ENCODE measurements at regions not wholly inside any gene's neighbourhood (a gene's known extent, or its start where the extent isn't known, plus 50 kb on each side); places are given as distances from the start of the nearest gene placed in this dataset.

DNA sequence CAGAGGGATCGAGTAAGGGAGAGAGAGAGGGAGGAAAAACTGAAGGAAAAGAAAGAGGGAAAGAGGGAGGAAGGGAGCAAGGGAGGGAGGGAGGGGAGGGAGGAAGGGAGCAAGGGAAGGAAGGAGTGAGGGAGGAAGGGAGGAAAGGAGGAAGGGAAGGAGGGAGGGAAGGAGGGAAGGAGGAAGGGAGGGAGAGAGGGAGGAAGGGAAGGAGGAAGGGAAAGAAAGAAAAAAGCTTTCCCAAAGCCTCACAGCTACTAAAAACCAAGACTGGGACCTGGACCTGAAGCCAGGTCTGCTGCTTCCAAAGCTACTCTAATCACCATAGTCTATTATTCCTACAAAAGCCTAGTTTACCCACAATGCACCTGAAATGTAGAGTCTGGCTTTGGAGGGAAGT is 259.8 kb upstream of the WWC1 start:
- no peak for DNase-seq
- no peaks in the 10 kb centered on the region for H3K36me3 ChIP-seq (ENCODE audit: control insufficient read depth, insufficient read depth, low read length)
- peaks cover 2% of the 10 kb centered on the region for H3K27me3 ChIP-seq (ENCODE audit: control insufficient read depth, insufficient read depth, low read length)
- H3K4me3 ChIP-seq (ENCODE audit: low read length) = no peak overlapping the region
- H3K9me3 ChIP-seq (ENCODE audit: control insufficient read depth, low read depth, low read length) = no peaks in the 10 kb centered on the region
- no peaks in the 10 kb centered on the region for H3K4me1 ChIP-seq (ENCODE audit: control insufficient read depth, insufficient read depth, low read length)
- 71% methylated on average over 1 of the region's 1 CpG for WGBS (ENCODE audit: insufficient coverage, low lambda C conversion rate)
- H3K27ac ChIP-seq (ENCODE audit: low read length) = no peak overlapping the region

DNA sequence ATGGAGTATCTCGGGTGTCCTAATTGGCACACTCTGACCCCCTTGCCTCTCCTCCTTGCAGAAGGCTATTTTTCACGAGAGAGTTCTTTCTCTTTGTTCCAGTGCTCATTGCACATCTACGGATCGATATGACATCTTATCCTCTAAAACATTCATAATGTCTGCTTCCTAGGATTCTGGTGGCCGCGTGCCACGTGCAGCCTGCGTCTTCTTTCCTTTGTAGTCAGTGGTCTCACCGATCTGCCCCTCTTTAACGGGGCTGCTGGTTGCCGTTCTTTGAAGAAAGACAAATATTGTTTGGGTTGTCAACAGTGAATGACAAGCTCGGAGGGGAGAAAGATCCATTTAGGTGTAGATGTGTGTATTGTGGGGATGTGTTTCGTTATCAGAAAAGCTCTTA is 252.4 kb upstream of the WWC1 start:
- no peaks in the 10 kb centered on the region for H3K9me3 ChIP-seq (ENCODE audit: control insufficient read depth, low read depth, low read length)
- WGBS (ENCODE audit: insufficient coverage, low lambda C conversion rate) = 17% methylated on average over 1 of the region's 13 CpGs
- peaks cover 20% of the 10 kb centered on the region for H3K27me3 ChIP-seq (ENCODE audit: control insufficient read depth, insufficient read depth, low read length)
- no peaks in the 10 kb centered on the region for H3K4me1 ChIP-seq (ENCODE audit: control insufficient read depth, insufficient read depth, low read length)
- no peak overlapping the region for H3K27ac ChIP-seq (ENCODE audit: low read length)
- DNase-seq = no peak
- H3K4me3 ChIP-seq (ENCODE audit: low read length) = no peak overlapping the region
- H3K36me3 ChIP-seq (ENCODE audit: control insufficient read depth, insufficient read depth, low read length) = no peaks in the 10 kb centered on the region

GRCh38 chr5:168039566-168040248 is 251.7 kb upstream of the WWC1 start:
- no peaks in the 10 kb centered on the region for H3K4me1 ChIP-seq (ENCODE audit: control insufficient read depth, insufficient read depth, low read length)
- WGBS (ENCODE audit: insufficient coverage, low lambda C conversion rate) = no CpG with 5 or more reads among the region's 13 CpGs
- H3K9me3 ChIP-seq (ENCODE audit: control insufficient read depth, low read depth, low read length) = no peaks in the 10 kb centered on the region
- no peak overlapping the region for H3K4me3 ChIP-seq (ENCODE audit: low read length)
- peak in 1 of 2 donors; percentile 8 for DNase-seq
- peaks cover 20% of the 10 kb centered on the region for H3K27me3 ChIP-seq (ENCODE audit: control insufficient read depth, insufficient read depth, low read length)
- no peaks in the 10 kb centered on the region for H3K36me3 ChIP-seq (ENCODE audit: control insufficient read depth, insufficient read depth, low read length)
- no peak overlapping the region for H3K27ac ChIP-seq (ENCODE audit: low read length)

DNA sequence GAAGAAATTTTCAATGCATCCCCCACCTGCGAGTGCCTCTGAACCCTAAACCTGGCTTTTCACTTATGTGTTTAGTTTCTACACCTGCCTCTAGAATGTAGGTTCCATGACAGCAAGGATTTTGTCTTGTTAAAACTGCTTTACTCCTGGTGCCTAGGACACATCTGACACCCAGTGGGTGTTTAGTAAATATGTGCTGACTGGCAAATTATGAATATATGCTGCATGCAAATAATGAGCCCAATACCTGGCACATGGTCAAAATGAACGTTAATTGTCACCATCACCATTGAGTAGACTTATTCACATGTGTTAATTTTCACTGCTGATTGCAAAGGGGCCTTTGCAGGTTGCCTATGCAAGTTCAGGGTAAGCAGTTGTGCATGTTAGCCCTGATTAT is 249.9 kb upstream of the WWC1 start:
- WGBS (ENCODE audit: insufficient coverage, low lambda C conversion rate) = 80% methylated on average over 1 of the region's 2 CpGs
- DNase-seq = no peak
- Histone ChIP-seq H3K27me3 (ENCODE audit: control insufficient read depth, insufficient read depth, low read length) (peaks cover 20% of the 10 kb centered on the region), H3K4me3 (ENCODE audit: low read length) (no peak overlapping the region), H3K4me1 (ENCODE audit: control insufficient read depth, insufficient read depth, low read length) (no peaks in the 10 kb centered on the region), H3K36me3 (ENCODE audit: control insufficient read depth, insufficient read depth, low read length) (no peaks in the 10 kb centered on the region), H3K27ac (ENCODE audit: low read length) (no peak overlapping the region), H3K9me3 (ENCODE audit: control insufficient read depth, low read depth, low read length) (no peaks in the 10 kb centered on the region)

- H3K9me3 ChIP-seq (ENCODE audit: control insufficient read depth, low read depth, low read length) = no peaks in the 10 kb centered on the region
- H3K27me3 ChIP-seq (ENCODE audit: control insufficient read depth, insufficient read depth, low read length) = peaks cover 20% of the 10 kb centered on the region
- no peak for DNase-seq
- no peak overlapping the region for H3K27ac ChIP-seq (ENCODE audit: low read length)
- no peaks in the 10 kb centered on the region for H3K36me3 ChIP-seq (ENCODE audit: control insufficient read depth, insufficient read depth, low read length)
- H3K4me1 ChIP-seq (ENCODE audit: control insufficient read depth, insufficient read depth, low read length) = no peaks in the 10 kb centered on the region
- H3K4me3 ChIP-seq (ENCODE audit: low read length) = no peak overlapping the region
- 100% methylated on average over 2 of the region's 12 CpGs for WGBS (ENCODE audit: insufficient coverage, low lambda C conversion rate)
Observed at GRCh38 chr5:168042284-168043068, 249.0 kb upstream of the WWC1 start.

DNA sequence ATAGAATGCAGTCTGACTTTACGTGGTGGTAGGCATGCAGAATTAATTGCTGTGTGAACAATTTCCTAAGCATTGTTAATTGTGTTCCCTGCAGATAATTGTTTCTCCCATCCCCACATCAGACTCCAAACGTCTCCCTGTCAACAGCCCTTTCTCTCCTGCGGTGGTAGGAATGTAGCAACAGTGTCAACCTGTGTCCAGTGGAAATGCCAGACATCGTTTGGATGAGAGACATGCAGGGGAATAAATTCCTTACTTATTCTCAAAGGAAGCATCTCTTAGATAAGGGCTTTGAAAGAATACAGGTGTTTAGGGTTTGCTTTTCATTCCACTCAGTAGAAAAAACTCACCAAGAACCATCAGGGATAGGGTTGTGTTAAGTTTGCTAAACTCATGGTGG is 245.3 kb upstream of the WWC1 start:
- DNase-seq = no peak
- WGBS (ENCODE audit: insufficient coverage, low lambda C conversion rate) = no CpG with 5 or more reads among the region's 4 CpGs

DNA sequence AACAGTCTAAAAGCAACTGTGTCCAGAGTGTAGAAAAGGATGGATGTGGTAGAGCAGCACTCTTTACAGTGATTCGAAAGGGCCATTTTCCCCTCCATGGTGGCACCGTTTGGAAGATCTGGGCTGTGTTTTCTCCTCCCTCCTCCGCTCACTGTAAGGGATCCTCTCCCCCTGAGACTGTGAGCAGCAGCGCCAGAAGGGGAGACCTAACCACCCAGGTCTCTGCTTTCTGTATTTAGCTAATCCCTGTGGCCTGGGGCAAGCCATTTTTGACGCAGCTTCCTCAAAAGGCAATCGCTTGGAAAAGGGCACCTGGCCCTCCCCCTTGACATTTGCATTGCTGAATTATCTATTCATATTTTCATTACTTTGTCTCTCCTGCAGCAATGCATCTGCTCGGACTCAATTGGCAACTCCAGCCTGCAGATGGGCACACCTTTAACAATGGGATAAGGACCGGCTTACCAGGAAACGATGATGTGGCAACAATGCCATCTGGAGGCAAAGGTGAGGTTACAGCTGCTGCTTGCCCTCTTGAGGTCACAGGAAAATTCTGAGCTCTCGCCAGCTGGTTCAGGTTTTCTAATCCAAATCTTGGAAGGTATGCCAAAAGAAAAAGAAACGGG is 244.3 kb upstream of the WWC1 start:
- no peaks in the 10 kb centered on the region for H3K36me3 ChIP-seq (ENCODE audit: control insufficient read depth, insufficient read depth, low read length)
- H3K27ac ChIP-seq (ENCODE audit: low read length) = no peak overlapping the region
- H3K4me3 ChIP-seq (ENCODE audit: low read length) = no peak overlapping the region
- no peaks in the 10 kb centered on the region for H3K27me3 ChIP-seq (ENCODE audit: control insufficient read depth, insufficient read depth, low read length)
- H3K4me1 ChIP-seq (ENCODE audit: control insufficient read depth, insufficient read depth, low read length) = no peaks in the 10 kb centered on the region
- peak; percentile 13 to 31 for DNase-seq
- no CpG with 5 or more reads among the region's 11 CpGs for WGBS (ENCODE audit: insufficient coverage, low lambda C conversion rate)
- H3K9me3 ChIP-seq (ENCODE audit: control insufficient read depth, low read depth, low read length) = no peaks in the 10 kb centered on the region

More for the DNA sequence above, 245.3 kb upstream of the WWC1 start:
- Histone ChIP-seq H3K4me1 (ENCODE audit: control insufficient read depth, insufficient read depth, low read length) (no peaks in the 10 kb centered on the region), H3K4me3 (ENCODE audit: low read length) (no peak overlapping the region), H3K27ac (ENCODE audit: low read length) (no peak overlapping the region), H3K9me3 (ENCODE audit: control insufficient read depth, low read depth, low read length) (no peaks in the 10 kb centered on the region), H3K27me3 (ENCODE audit: control insufficient read depth, insufficient read depth, low read length) (no peaks in the 10 kb centered on the region), H3K36me3 (ENCODE audit: control insufficient read depth, insufficient read depth, low read length) (no peaks in the 10 kb centered on the region)

GRCh38 chr5:168047669-168048111 is 243.8 kb upstream of the WWC1 start:
- H3K4me3 ChIP-seq (ENCODE audit: low read length) = no peak overlapping the region
- no peaks in the 10 kb centered on the region for H3K9me3 ChIP-seq (ENCODE audit: control insufficient read depth, low read depth, low read length)
- no peaks in the 10 kb centered on the region for H3K36me3 ChIP-seq (ENCODE audit: control insufficient read depth, insufficient read depth, low read length)
- no peaks in the 10 kb centered on the region for H3K27me3 ChIP-seq (ENCODE audit: control insufficient read depth, insufficient read depth, low read length)
- no peak overlapping the region for H3K27ac ChIP-seq (ENCODE audit: low read length)
- H3K4me1 ChIP-seq (ENCODE audit: control insufficient read depth, insufficient read depth, low read length) = no peaks in the 10 kb centered on the region
- 50% methylated on average over 1 of the region's 1 CpG for WGBS (ENCODE audit: insufficient coverage, low lambda C conversion rate)
- DNase-seq = no peak

GRCh38 chr5:168048486-168048885 is 243.0 kb upstream of the WWC1 start:
- H3K4me1 ChIP-seq (ENCODE audit: control insufficient read depth, insufficient read depth, low read length) = no peaks in the 10 kb centered on the region
- DNase-seq = no peak
- no peaks in the 10 kb centered on the region for H3K36me3 ChIP-seq (ENCODE audit: control insufficient read depth, insufficient read depth, low read length)
- H3K4me3 ChIP-seq (ENCODE audit: low read length) = no peak overlapping the region
- H3K9me3 ChIP-seq (ENCODE audit: control insufficient read depth, low read depth, low read length) = no peaks in the 10 kb centered on the region
- H3K27ac ChIP-seq (ENCODE audit: low read length) = no peak overlapping the region
- WGBS (ENCODE audit: insufficient coverage, low lambda C conversion rate) = 83% methylated on average over 1 of the region's 1 CpG
- H3K27me3 ChIP-seq (ENCODE audit: control insufficient read depth, insufficient read depth, low read length) = no peaks in the 10 kb centered on the region

DNA sequence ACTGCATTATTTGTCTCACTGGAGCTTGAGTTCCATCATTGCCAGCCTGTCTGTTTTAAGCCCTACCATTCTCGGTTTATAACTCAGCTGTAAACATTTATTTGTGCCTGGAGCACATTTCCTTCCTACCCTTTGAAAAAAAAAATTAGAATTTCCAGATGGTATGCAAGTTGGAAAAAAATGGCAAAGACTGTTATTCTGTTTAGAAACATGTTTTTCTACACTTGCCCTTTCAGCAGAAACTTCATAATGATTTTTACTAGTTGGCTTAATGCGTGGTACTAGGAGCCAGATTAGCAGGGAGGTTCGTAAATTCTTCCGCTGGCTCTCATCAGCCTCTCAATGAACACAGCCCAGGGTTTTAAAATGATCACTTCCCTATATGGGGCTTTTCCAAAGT is 238.8 kb upstream of the WWC1 start:
- H3K36me3 ChIP-seq (ENCODE audit: control insufficient read depth, insufficient read depth, low read length) = no peaks in the 10 kb centered on the region
- no peak for DNase-seq
- H3K27ac ChIP-seq (ENCODE audit: low read length) = no peak overlapping the region
- no peaks in the 10 kb centered on the region for H3K27me3 ChIP-seq (ENCODE audit: control insufficient read depth, insufficient read depth, low read length)
- no CpG with 5 or more reads among the region's 4 CpGs for WGBS (ENCODE audit: insufficient coverage, low lambda C conversion rate)
- no peaks in the 10 kb centered on the region for H3K4me1 ChIP-seq (ENCODE audit: control insufficient read depth, insufficient read depth, low read length)
- no peak overlapping the region for H3K4me3 ChIP-seq (ENCODE audit: low read length)
- no peaks in the 10 kb centered on the region for H3K9me3 ChIP-seq (ENCODE audit: control insufficient read depth, low read depth, low read length)
